K562 (cell line): ENCODE measurements at regions not wholly inside any gene's neighbourhood (a gene's known extent, or its start where the extent isn't known, plus 50 kb on each side); places are given as distances from the start of the nearest gene placed in this dataset.

Experiments used
- BCL6 ChIP-seq: fragments of 250-450 bp; sonication (Bioruptor Pico); IDR thresholded peaks from 2 replicates; pipeline ENCODE4 v1.4.0; 2020
- CTCF ChIP-seq, 3 experiments: IDR thresholded peaks in 2 of 3; conservative IDR thresholded peaks in 1 of 3; 2 replicates each; pipeline ENCODE4 v1.5.1; 2011 to 2012; ENCODE audit warnings: low read length in 3 of 3, mild to moderate bottlenecking in 3 of 3, control low read depth in 2 of 3, improper control_type of control experiment in 1 of 3, inconsistent platforms in 1 of 3, low read depth in 1 of 3, mixed read lengths in 1 of 3, moderate library complexity in 1 of 3; ENCODE audit not compliant: insufficient read depth in 2 of 3
- ELF4 ChIP-seq: fragments of 450-650 bp; formaldehyde crosslinking; IDR thresholded peaks from 2 replicates; pipeline ENCODE4 v1.4.0; 2022; ENCODE audit warnings: missing genetic modification characterization
- MAFF ChIP-seq: IDR thresholded peaks from 2 replicates; pipeline ENCODE4 v1.6.1; 2012; ENCODE audit warnings: low read length, improper control_type of control experiment
- RBM17 ChIP-seq: fragments of 200-400 bp; formaldehyde crosslinking; IDR thresholded peaks from 2 replicates; pipeline ENCODE4 v1.6.1; 2017; ENCODE audit warnings: low read depth, mild to moderate bottlenecking, low read length, borderline replicate concordance
- TGIF2 ChIP-seq: sonication (generic); formaldehyde crosslinking; IDR thresholded peaks from 2 replicates; pipeline ENCODE4 v1.8.1; 2022; ENCODE audit warnings: mild to moderate bottlenecking, missing genetic modification reagents, moderate library complexity
- ZNF695 ChIP-seq: fragments of 450-650 bp; formaldehyde crosslinking; IDR thresholded peaks from 2 replicates; pipeline ENCODE4 v1.4.0; 2020; ENCODE audit warnings: mild to moderate bottlenecking, moderate library complexity
- TF ChIP-seq, protein P1 (sequence below), 2 experiments: fragments of 450-650 bp; IDR thresholded peaks; 2 replicates each; pipeline ENCODE4 v1.6.1; 2018; ENCODE audit warnings: mild to moderate bottlenecking in 2 of 2, low read depth in 1 of 2; ENCODE audit not compliant: partially characterized antibody in 2 of 2

DNA sequence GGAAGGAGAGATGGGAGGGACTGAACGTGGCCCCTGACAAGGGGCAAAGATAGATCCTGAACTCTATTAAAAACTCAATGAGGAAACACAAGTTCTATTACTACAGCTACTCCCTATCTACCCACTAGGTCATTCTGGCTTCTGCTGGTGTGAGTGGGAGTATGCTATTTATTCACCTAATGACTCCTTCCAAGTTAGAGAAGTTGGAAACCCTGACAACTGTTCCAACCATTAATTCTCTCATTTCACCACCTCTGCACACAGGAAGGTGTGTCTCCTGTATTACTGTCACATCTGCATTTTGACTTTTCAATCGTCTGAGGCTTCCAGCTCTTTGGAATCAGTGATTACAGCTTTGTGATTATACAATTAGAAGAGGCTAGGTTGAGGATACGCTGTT, 169.4 kb upstream of the ADO start:
- TF ChIP-seq ZNF695 (CRISPR knock-in tag) (no peak), TGIF2 (no peak), ELF4 (CRISPR knock-in tag) (no peak), CTCF (IDR thresholded peaks at IDR 0.05 in 2 of 3, conservative IDR thresholded peaks at IDR 0.05 in 1 of 3; ENCODE audit: insufficient read depth in 2 of 3, low read depth in 1 of 3, low read length in 3 of 3) (no peak), BCL6 (CRISPR knock-in tag) (no peak), RBM17 (no peak), MAFF (no peak)
- TF ChIP-seq, protein P1, sequence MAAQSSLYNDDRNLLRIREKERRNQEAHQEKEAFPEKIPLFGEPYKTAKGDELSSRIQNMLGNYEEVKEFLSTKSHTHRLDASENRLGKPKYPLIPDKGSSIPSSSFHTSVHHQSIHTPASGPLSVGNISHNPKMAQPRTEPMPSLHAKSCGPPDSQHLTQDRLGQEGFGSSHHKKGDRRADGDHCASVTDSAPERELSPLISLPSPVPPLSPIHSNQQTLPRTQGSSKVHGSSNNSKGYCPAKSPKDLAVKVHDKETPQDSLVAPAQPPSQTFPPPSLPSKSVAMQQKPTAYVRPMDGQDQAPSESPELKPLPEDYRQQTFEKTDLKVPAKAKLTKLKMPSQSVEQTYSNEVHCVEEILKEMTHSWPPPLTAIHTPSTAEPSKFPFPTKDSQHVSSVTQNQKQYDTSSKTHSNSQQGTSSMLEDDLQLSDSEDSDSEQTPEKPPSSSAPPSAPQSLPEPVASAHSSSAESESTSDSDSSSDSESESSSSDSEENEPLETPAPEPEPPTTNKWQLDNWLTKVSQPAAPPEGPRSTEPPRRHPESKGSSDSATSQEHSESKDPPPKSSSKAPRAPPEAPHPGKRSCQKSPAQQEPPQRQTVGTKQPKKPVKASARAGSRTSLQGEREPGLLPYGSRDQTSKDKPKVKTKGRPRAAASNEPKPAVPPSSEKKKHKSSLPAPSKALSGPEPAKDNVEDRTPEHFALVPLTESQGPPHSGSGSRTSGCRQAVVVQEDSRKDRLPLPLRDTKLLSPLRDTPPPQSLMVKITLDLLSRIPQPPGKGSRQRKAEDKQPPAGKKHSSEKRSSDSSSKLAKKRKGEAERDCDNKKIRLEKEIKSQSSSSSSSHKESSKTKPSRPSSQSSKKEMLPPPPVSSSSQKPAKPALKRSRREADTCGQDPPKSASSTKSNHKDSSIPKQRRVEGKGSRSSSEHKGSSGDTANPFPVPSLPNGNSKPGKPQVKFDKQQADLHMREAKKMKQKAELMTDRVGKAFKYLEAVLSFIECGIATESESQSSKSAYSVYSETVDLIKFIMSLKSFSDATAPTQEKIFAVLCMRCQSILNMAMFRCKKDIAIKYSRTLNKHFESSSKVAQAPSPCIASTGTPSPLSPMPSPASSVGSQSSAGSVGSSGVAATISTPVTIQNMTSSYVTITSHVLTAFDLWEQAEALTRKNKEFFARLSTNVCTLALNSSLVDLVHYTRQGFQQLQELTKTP (IDR thresholded peaks at IDR 0.05; ENCODE audit: low read depth in 1 of 2, partially characterized antibody in 2 of 2): no peak
